H9 (cell line): ENCODE measurements at regions not wholly inside any gene's neighbourhood (a gene's known extent, or its start where the extent isn't known, plus 50 kb on each side); places are given as distances from the start of the nearest gene placed in this dataset.

ENCODE experiments used
- DNase-seq: peaks from one replicate; pipeline ENCODE4 v3.0.0-alpha.2; 2017
- H2AFZ ChIP-seq: one replicate; pipeline ENCODE4 v1.6.1; 2013; ENCODE audit warnings: mild to moderate bottlenecking, low read length, control low read depth, moderate library complexity
- H2AK5ac ChIP-seq: 2 replicates; pipeline ENCODE4 v1.6.1; 2013; ENCODE audit warnings: low read length, control low read depth, mixed read lengths; ENCODE audit not compliant: insufficient read length
- H2BK120ac ChIP-seq: one replicate; pipeline ENCODE4 v1.6.1; 2013; ENCODE audit warnings: low read depth, mild to moderate bottlenecking, low read length, control low read depth, inconsistent platforms; ENCODE audit not compliant: poor library complexity, severe bottlenecking
- H2BK12ac ChIP-seq: 2 replicates; pipeline ENCODE4 v1.6.1; 2013; ENCODE audit warnings: low read length, control low read depth, mixed read lengths, low read depth; ENCODE audit not compliant: insufficient read length
- H2BK15ac ChIP-seq: 2 replicates; pipeline ENCODE4 v1.6.1; 2013; ENCODE audit warnings: low read depth, low read length, control low read depth
- H2BK20ac ChIP-seq: one replicate; pipeline ENCODE4 v1.6.1; 2013; ENCODE audit warnings: low read depth, mild to moderate bottlenecking, low read length, control low read depth, inconsistent platforms; ENCODE audit not compliant: poor library complexity, severe bottlenecking
- H2BK5ac ChIP-seq: 2 replicates; pipeline ENCODE4 v1.6.1; 2013; ENCODE audit warnings: low read length, control low read depth, mixed read lengths; ENCODE audit not compliant: insufficient read length
- H3K14ac ChIP-seq: 2 replicates; pipeline ENCODE4 v1.6.1; 2013; ENCODE audit warnings: low read length, control low read depth; ENCODE audit not compliant: insufficient read depth
- H3K18ac ChIP-seq: 2 replicates; pipeline ENCODE4 v1.6.1; 2013; ENCODE audit warnings: low read depth, mild to moderate bottlenecking, mixed read lengths, low read length, control low read depth; ENCODE audit not compliant: insufficient read length
- H3K23ac ChIP-seq: 2 replicates; pipeline ENCODE4 v1.6.1; 2013; ENCODE audit warnings: low read length, control low read depth, mixed read lengths, low read depth; ENCODE audit not compliant: insufficient read length
- H3K23me2 ChIP-seq: 2 replicates; pipeline ENCODE4 v1.6.1; 2013; ENCODE audit warnings: low read depth, mild to moderate bottlenecking, mixed read lengths, low read length, control low read depth; ENCODE audit not compliant: insufficient read length, poor library complexity, severe bottlenecking
- H3K27ac ChIP-seq: 2 replicates; pipeline ENCODE4 v1.5.1; 2013; ENCODE audit warnings: low read length, control low read depth, mixed read lengths, low read depth; ENCODE audit not compliant: insufficient read length
- H3K27me3 ChIP-seq: 2 replicates; pipeline ENCODE4 v1.6.1; 2013; ENCODE audit warnings: low read length, control low read depth, inconsistent platforms; ENCODE audit not compliant: insufficient read depth
- H3K4ac ChIP-seq: 2 replicates; pipeline ENCODE4 v1.6.1; 2013; ENCODE audit warnings: low read depth, mild to moderate bottlenecking, control low read depth, inconsistent platforms, low read length, moderate library complexity
- H3K4me1 ChIP-seq: 2 replicates; pipeline ENCODE4 v1.6.1; 2013; ENCODE audit warnings: low read length, control low read depth, inconsistent platforms; ENCODE audit not compliant: insufficient read depth
- H3K4me2 ChIP-seq: 2 replicates; pipeline ENCODE4 v1.6.1; 2013; ENCODE audit warnings: low read length, control low read depth, mixed read lengths; ENCODE audit not compliant: insufficient read length, insufficient read depth
- H3K56ac ChIP-seq: 2 replicates; pipeline ENCODE4 v1.6.1; 2013; ENCODE audit warnings: low read depth, mild to moderate bottlenecking, mixed read lengths, low read length, control low read depth; ENCODE audit not compliant: insufficient read length
- H3K79me1 ChIP-seq: 2 replicates; pipeline ENCODE4 v1.6.1; 2013; ENCODE audit warnings: low read depth, mild to moderate bottlenecking, moderate library complexity, low read length, control low read depth, inconsistent platforms; ENCODE audit not compliant: insufficient read depth, poor library complexity, severe bottlenecking
- H3K79me2 ChIP-seq: 2 replicates; pipeline ENCODE4 v1.6.1; 2013; ENCODE audit warnings: low read length, control low read depth, inconsistent platforms; ENCODE audit not compliant: insufficient read depth
- H3K9ac ChIP-seq: 2 replicates; pipeline ENCODE4 v1.6.1; 2013; ENCODE audit warnings: low read length, control low read depth, mixed read lengths; ENCODE audit not compliant: insufficient read length; ENCODE audit errors: extremely low read depth
- H3K9me3 ChIP-seq: one replicate; pipeline ENCODE4 v1.6.1; 2013; ENCODE audit warnings: low read depth, low read length, inconsistent platforms; ENCODE audit not compliant: control insufficient read depth
- H3T11ph ChIP-seq: one replicate; pipeline ENCODE4 v1.6.1; 2013; ENCODE audit warnings: mild to moderate bottlenecking, low read length, control low read depth, inconsistent platforms
- H4K20me1 ChIP-seq: one replicate; pipeline ENCODE4 v1.6.1; 2013; ENCODE audit not compliant: control insufficient read depth, insufficient read length, insufficient read depth
- H4K5ac ChIP-seq: 2 replicates; pipeline ENCODE4 v1.6.1; 2013; ENCODE audit warnings: low read depth, mild to moderate bottlenecking, mixed read lengths, low read length, control low read depth; ENCODE audit not compliant: insufficient read length
- H4K8ac ChIP-seq: replicated peaks from 2 replicates; pipeline ENCODE4 v1.6.1; 2013; ENCODE audit warnings: low read length, control low read depth, mixed read lengths, low read depth; ENCODE audit not compliant: insufficient read length
- H4K91ac ChIP-seq: 2 replicates; pipeline ENCODE4 v1.6.1; 2013; ENCODE audit warnings: low read depth, mild to moderate bottlenecking, moderate library complexity, mixed read lengths, low read length, control low read depth; ENCODE audit not compliant: insufficient read length
- H3K27ac Mint-ChIP-seq, 3 experiments: 2 replicates in 2 of 3; 3 replicates in 1 of 3; pipeline ENCODE4 v1.8.0; 2020 to 2021; ENCODE audit warnings: mixed read lengths in 3 of 3, mild to moderate bottlenecking in 1 of 3, moderate library complexity in 1 of 3
- H3K27me3 Mint-ChIP-seq: 2 replicates; pipeline ENCODE4 v1.8.0; 2021; ENCODE audit warnings: low read depth, mild to moderate bottlenecking, moderate library complexity, mixed read lengths
- H3K36me3 Mint-ChIP-seq, 3 experiments: 2 replicates in 2 of 3; 3 replicates in 1 of 3; pipeline ENCODE4 v1.8.0; 2020 to 2021; ENCODE audit warnings: low read depth in 3 of 3, mixed read lengths in 3 of 3; ENCODE audit not compliant: insufficient read depth in 1 of 3
- H3K4me1 Mint-ChIP-seq, 2 experiments: 2 replicates each; pipeline ENCODE4 v1.8.0; 2020; ENCODE audit warnings: mixed read lengths in 2 of 2
- H3K4me3 Mint-ChIP-seq, 2 experiments: 2 replicates in 1 of 2; 3 replicates in 1 of 2; pipeline ENCODE4 v1.8.0; 2020 to 2021; ENCODE audit warnings: mild to moderate bottlenecking in 2 of 2, mixed read lengths in 2 of 2, moderate library complexity in 1 of 2
- H3K9me3 Mint-ChIP-seq, 2 experiments: 2 replicates in 1 of 2; 3 replicates in 1 of 2; pipeline ENCODE4 v1.8.0; 2020; ENCODE audit warnings: mild to moderate bottlenecking in 2 of 2, mixed read lengths in 2 of 2, moderate library complexity in 1 of 2
- WGBS: extraction: QIAGEN DNeasy Blood & Tissue Kit; methylation state at CpG from one replicate; pipeline ENCODE4 v1.1.7; 2013; ENCODE audit warnings: missing lambda C conversion rate, low lambda C conversion rate, mixed read lengths; ENCODE audit not compliant: insufficient read length; ENCODE audit errors: extremely low coverage; 5-methylcytosine and 5-hydroxymethylcytosine counted together
- TF ChIP-seq, protein P1 (sequence below): fragments of 200-600 bp; sonication (generic); conservative IDR thresholded peaks from 3 replicates; pipeline ENCODE4 v1.8.0; 2021; ENCODE audit warnings: antibody characterized with exemption, mild to moderate bottlenecking

DNA sequence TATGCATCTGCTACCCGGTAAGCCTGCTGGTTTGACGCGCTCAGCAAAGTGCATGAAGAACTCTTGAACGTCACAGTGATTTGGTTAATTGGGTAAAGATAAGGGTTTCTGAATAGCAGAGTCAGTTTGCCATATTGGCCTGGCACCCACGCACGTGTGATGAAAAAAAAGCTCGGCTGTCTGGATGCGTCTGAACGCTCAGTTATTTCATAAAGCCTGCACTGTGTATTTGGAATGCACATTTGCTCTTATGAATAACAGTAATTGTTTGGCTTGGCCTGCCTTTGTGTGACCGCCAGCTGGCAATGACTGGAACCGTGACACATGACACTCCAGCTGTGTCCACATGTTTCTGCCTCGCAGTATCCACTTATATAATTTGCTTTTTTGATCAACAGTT is 129.2 kb upstream of the MEIS1 start:
- Histone ChIP-seq H2BK20ac (no peak overlapping the region), H3K18ac (no peak overlapping the region), H3K4ac (no peak overlapping the region), H2BK120ac (no peak overlapping the region), H2AK5ac (no peak overlapping the region), H2BK12ac (no peak overlapping the region), H3T11ph (no peak overlapping the region), H3K56ac (no peak overlapping the region), H3K23me2 (no peaks in the 10 kb centered on the region), H4K91ac (no peak overlapping the region), H2AFZ (no peak overlapping the region), H2BK15ac (no peak overlapping the region), H3K9ac (no peak overlapping the region), H4K5ac (no peak overlapping the region), H4K20me1 (no peaks in the 10 kb centered on the region), H3K23ac (no peak overlapping the region), H3K4me2 (no peak overlapping the region), H3K14ac (no peak overlapping the region), H3K9me3 (no peaks in the 10 kb centered on the region), H2BK5ac (no peak overlapping the region), H3K79me2 (no peaks in the 10 kb centered on the region), H3K27ac (no peak overlapping the region), H3K27me3 (no peaks in the 10 kb centered on the region), H3K4me1 (no peaks in the 10 kb centered on the region), H4K8ac (no peak overlapping the region), H3K79me1 (no peaks in the 10 kb centered on the region)
- DNase-seq: no peak
- WGBS: no CpG with 5 or more reads among the region's 12 CpGs
- peaks cover 7% of the 10 kb centered on the region for H3K27me3 Mint-ChIP-seq
- TF ChIP-seq, protein P1, sequence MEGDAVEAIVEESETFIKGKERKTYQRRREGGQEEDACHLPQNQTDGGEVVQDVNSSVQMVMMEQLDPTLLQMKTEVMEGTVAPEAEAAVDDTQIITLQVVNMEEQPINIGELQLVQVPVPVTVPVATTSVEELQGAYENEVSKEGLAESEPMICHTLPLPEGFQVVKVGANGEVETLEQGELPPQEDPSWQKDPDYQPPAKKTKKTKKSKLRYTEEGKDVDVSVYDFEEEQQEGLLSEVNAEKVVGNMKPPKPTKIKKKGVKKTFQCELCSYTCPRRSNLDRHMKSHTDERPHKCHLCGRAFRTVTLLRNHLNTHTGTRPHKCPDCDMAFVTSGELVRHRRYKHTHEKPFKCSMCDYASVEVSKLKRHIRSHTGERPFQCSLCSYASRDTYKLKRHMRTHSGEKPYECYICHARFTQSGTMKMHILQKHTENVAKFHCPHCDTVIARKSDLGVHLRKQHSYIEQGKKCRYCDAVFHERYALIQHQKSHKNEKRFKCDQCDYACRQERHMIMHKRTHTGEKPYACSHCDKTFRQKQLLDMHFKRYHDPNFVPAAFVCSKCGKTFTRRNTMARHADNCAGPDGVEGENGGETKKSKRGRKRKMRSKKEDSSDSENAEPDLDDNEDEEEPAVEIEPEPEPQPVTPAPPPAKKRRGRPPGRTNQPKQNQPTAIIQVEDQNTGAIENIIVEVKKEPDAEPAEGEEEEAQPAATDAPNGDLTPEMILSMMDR: no peak
- H3K9me3 Mint-ChIP-seq: peaks cover 0 to under 1% of the 10 kb centered on the region in 2 experiments; a peak in 1 of 5 replicates
- no peaks in the 10 kb centered on the region for H3K4me1 Mint-ChIP-seq
- no peak overlapping the region for H3K4me3 Mint-ChIP-seq
- H3K36me3 Mint-ChIP-seq: no peaks in the 10 kb centered on the region
- no peak overlapping the region for H3K27ac Mint-ChIP-seq
